ENCODE measurements at regions not wholly inside any gene's neighbourhood (a gene's known extent, or its start where the extent isn't known, plus 50 kb on each side); places are given as distances from the start of the nearest gene placed in this dataset.

- no peak for DNase-seq (ENCODE audit: low read depth, low spot score)
Measured at GRCh38 chr6:137434640-137435039, 59.6 kb downstream of the OLIG3 start.

- DNase-seq (ENCODE audit: low read depth, low spot score), result no peak
Measured at GRCh38 chr6:137432054-137432611, 62.1 kb downstream of the OLIG3 start.

- no peak for DNase-seq (ENCODE audit: low read depth, low spot score)
Measured at GRCh38 chr6:137430954-137431353, 63.2 kb downstream of the OLIG3 start.

GRCh38 chr6:137427656-137428290, 66.4 kb downstream of the OLIG3 start:
- DNase-seq (ENCODE audit: low read depth, low spot score), result no peak

GRCh38 chr6:137426007-137426689, 68.0 kb downstream of the OLIG3 start:
- DNase-seq (ENCODE audit: low read depth, low spot score), result no peak

GRCh38 chr6:137424251-137424650, 69.9 kb downstream of the OLIG3 start:
- no peak for DNase-seq (ENCODE audit: low read depth, low spot score)

GRCh38 chr6:137423451-137424168, 70.6 kb downstream of the OLIG3 start:
- DNase-seq (ENCODE audit: low read depth, low spot score), result peak; percentile 94

- DNase-seq (ENCODE audit: low read depth, low spot score), result no peak
Measured at GRCh38 chr6:137417396-137417795, 76.8 kb downstream of the OLIG3 start.

- DNase-seq (ENCODE audit: low read depth, low spot score), result peak; percentile 64
Measured at GRCh38 chr6:137416376-137417109, 77.7 kb downstream of the OLIG3 start.

- no peak for DNase-seq (ENCODE audit: low read depth, low spot score)
Measured at GRCh38 chr6:137415834-137416190, 78.4 kb downstream of the OLIG3 start.

- DNase-seq (ENCODE audit: low read depth, low spot score), result peak; percentile 92
Measured at GRCh38 chr6:137415127-137415833, 78.9 kb downstream of the OLIG3 start.

- DNase-seq (ENCODE audit: low read depth, low spot score), result peak; percentile 28
Measured at GRCh38 chr6:137414599-137414998, 79.6 kb downstream of the OLIG3 start.

- DNase-seq (ENCODE audit: low read depth, low spot score), result peak; percentile 39
Measured at GRCh38 chr6:137413482-137413881, 80.7 kb downstream of the OLIG3 start.

GRCh38 chr6:137412562-137412961, 81.6 kb downstream of the OLIG3 start:
- DNase-seq (ENCODE audit: low read depth, low spot score), result peak; percentile 47

- DNase-seq (ENCODE audit: low read depth, low spot score), result no peak
Measured at GRCh38 chr6:137409266-137409777, 84.9 kb downstream of the OLIG3 start.

GRCh38 chr6:137407816-137408215, 86.4 kb downstream of the OLIG3 start:
- DNase-seq (ENCODE audit: low read depth, low spot score), result no peak

GRCh38 chr6:137405806-137406205, 88.4 kb downstream of the OLIG3 start:
- no peak for DNase-seq (ENCODE audit: low read depth, low spot score)

- no peak for DNase-seq (ENCODE audit: low read depth, low spot score)
Measured at GRCh38 chr6:137403855-137404254, 90.3 kb downstream of the OLIG3 start.

GRCh38 chr6:137403443-137403842, 90.8 kb downstream of the OLIG3 start:
- DNase-seq (ENCODE audit: low read depth, low spot score), result no peak

- DNase-seq (ENCODE audit: low read depth, low spot score), result no peak
Measured at GRCh38 chr6:137402143-137402680, 92.0 kb downstream of the OLIG3 start.

- no peak for DNase-seq (ENCODE audit: low read depth, low spot score)
Measured at GRCh38 chr6:137401088-137401487, 93.1 kb downstream of the OLIG3 start.
